ENCODE measurements at regions not wholly inside any gene's neighbourhood (a gene's known extent, or its start where the extent isn't known, plus 50 kb on each side); places are given as distances from the start of the nearest gene placed in this dataset. TPM values are rescaled to one million over a fixed set of nuclear protein-coding genes. Genes with fewer than 3 reads are reported as not detected.
"Not testable (repeated sequence)": the region's sequence is repeated elsewhere in the genome, so short reads cannot be mapped to it uniquely, and the experiment has no call there.

GRCh38 chr13:70208968-70209367, 100.7 kb upstream of the KLHL1 start:
- DNase-seq (ENCODE audit: low read depth in 2 of 3, low spot score in 2 of 3) = not testable (repeated sequence)

GRCh38 chr13:70206671-70207070, 98.4 kb upstream of the KLHL1 start:
- no peak for DNase-seq (ENCODE audit: low read depth in 2 of 3, low spot score in 2 of 3)

- DNase-seq (ENCODE audit: low read depth in 2 of 3, low spot score in 2 of 3) = peak in 1 of 3 donors; percentile 3
Measured at GRCh38 chr13:70203661-70204229, 95.5 kb upstream of the KLHL1 start.

- no peak for DNase-seq (ENCODE audit: low read depth in 2 of 3, low spot score in 2 of 3)
Measured at GRCh38 chr13:70191034-70191433, 82.8 kb upstream of the KLHL1 start.

GRCh38 chr13:70189981-70190380, 81.7 kb upstream of the KLHL1 start:
- DNase-seq (ENCODE audit: low read depth in 2 of 3, low spot score in 2 of 3) = no peak

GRCh38 chr13:70188567-70188966, 80.3 kb upstream of the KLHL1 start:
- no peak for DNase-seq (ENCODE audit: low read depth in 2 of 3, low spot score in 2 of 3)

GRCh38 chr13:70183041-70183440, 74.8 kb upstream of the KLHL1 start:
- no peak for DNase-seq (ENCODE audit: low read depth in 2 of 3, low spot score in 2 of 3)

Small RNA genes in the stretch of these regions (small RNA-seq; reads per million reads assigned to genes)
- gene AL445264.1 (not detected), gene RNU6-54P (not detected)

Data from hematopoietic multipotent progenitor cell (in vitro differentiated cells).